ENCODE measurements at regions not wholly inside any gene's neighbourhood (a gene's known extent, or its start where the extent isn't known, plus 50 kb on each side); places are given as distances from the start of the nearest gene placed in this dataset.

DNA sequence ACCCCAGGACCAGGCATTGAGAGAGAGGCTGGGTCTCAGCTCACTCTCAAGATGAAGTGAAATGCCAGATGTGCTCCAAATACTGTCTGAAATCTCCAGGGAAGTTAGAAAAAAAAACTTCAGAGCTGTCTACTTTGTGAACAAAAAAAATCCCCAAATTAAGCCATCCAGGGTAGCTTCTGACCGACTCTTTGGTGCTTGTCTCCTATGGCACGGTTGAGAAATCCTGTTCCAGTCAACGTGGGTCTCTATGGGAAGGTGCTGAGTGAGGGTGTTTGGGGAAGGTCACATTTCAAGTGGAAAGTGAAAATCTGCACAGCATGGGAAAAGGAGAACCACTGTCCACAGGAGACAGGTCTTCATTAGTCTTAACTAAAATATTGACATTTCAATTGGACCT lies 322.5 kb upstream of the CFAP20DC start:
- TF ChIP-seq, protein P1, sequence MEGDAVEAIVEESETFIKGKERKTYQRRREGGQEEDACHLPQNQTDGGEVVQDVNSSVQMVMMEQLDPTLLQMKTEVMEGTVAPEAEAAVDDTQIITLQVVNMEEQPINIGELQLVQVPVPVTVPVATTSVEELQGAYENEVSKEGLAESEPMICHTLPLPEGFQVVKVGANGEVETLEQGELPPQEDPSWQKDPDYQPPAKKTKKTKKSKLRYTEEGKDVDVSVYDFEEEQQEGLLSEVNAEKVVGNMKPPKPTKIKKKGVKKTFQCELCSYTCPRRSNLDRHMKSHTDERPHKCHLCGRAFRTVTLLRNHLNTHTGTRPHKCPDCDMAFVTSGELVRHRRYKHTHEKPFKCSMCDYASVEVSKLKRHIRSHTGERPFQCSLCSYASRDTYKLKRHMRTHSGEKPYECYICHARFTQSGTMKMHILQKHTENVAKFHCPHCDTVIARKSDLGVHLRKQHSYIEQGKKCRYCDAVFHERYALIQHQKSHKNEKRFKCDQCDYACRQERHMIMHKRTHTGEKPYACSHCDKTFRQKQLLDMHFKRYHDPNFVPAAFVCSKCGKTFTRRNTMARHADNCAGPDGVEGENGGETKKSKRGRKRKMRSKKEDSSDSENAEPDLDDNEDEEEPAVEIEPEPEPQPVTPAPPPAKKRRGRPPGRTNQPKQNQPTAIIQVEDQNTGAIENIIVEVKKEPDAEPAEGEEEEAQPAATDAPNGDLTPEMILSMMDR (IDR thresholded peaks at IDR 0.05): no peak
- no peak for TF ChIP-seq POLR2A (IDR thresholded peaks at IDR 0.05)
- no peak for TF ChIP-seq EP300 (IDR thresholded peaks at IDR 0.05)
